ENCODE measurements at regions not wholly inside any gene's neighbourhood (a gene's known extent, or its start where the extent isn't known, plus 50 kb on each side); places are given as distances from the start of the nearest gene placed in this dataset.

DNA sequence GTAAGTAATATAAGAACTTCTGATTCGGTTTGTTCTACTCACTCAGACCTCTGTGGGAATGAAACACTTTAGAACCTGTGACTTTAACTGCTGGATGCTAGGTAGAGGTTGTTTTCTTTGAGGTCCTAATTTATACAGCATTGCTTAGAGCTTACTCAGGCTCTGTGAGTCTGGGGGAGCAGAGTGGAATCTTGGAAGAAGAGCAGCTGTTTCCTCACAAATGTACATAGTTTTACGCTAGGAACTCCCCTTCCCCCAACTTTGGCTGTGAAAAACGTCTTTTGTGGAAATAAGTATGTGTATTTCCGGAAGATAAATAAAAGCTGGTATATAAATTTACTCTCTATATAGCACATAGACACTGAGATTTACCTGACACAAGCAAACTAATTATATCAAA, 141.4 kb downstream of the NAA11 start:
- Histone ChIP-seq H2AFZ (ENCODE audit: low read depth, low read length) (no peak overlapping the region), H3K27me3 (ENCODE audit: insufficient read depth, low read length, poor library complexity) (no peaks in the 10 kb centered on the region), H3K9ac (ENCODE audit: low read depth, low read length) (no peak overlapping the region), H3K4me1 (ENCODE audit: insufficient read depth, low read length) (no peaks in the 10 kb centered on the region), H3K27ac (ENCODE audit: low read length) (no peak overlapping the region), H3K79me2 (ENCODE audit: insufficient read depth, low read length) (no peaks in the 10 kb centered on the region), H3K4me3 (ENCODE audit: low read depth in 1 of 2, low read length in 2 of 2) (no peak overlapping the region), H3K36me3 (ENCODE audit: insufficient read depth, low read length) (no peaks in the 10 kb centered on the region), H3K4me2 (ENCODE audit: insufficient read depth, low read length) (no peak overlapping the region), H4K20me1 (ENCODE audit: insufficient read depth, low read length) (no peaks in the 10 kb centered on the region), H3K9me3 (ENCODE audit: insufficient read depth, low read length, severe bottlenecking) (no peaks in the 10 kb centered on the region)
- TF ChIP-seq, protein P1, sequence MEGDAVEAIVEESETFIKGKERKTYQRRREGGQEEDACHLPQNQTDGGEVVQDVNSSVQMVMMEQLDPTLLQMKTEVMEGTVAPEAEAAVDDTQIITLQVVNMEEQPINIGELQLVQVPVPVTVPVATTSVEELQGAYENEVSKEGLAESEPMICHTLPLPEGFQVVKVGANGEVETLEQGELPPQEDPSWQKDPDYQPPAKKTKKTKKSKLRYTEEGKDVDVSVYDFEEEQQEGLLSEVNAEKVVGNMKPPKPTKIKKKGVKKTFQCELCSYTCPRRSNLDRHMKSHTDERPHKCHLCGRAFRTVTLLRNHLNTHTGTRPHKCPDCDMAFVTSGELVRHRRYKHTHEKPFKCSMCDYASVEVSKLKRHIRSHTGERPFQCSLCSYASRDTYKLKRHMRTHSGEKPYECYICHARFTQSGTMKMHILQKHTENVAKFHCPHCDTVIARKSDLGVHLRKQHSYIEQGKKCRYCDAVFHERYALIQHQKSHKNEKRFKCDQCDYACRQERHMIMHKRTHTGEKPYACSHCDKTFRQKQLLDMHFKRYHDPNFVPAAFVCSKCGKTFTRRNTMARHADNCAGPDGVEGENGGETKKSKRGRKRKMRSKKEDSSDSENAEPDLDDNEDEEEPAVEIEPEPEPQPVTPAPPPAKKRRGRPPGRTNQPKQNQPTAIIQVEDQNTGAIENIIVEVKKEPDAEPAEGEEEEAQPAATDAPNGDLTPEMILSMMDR (IDR thresholded peaks at IDR 0.05; ENCODE audit: borderline replicate concordance, extremely low read depth, low read length, poor library complexity, severe bottlenecking) = no peak
- TF ChIP-seq EZH2 (IDR thresholded peaks at IDR 0.05; ENCODE audit: borderline replicate concordance, low read depth, low read length, severe bottlenecking) = no peak
- no peak for DNase-seq
- no peak for ATAC-seq (ENCODE audit: insufficient read depth, low read depth)

DNA sequence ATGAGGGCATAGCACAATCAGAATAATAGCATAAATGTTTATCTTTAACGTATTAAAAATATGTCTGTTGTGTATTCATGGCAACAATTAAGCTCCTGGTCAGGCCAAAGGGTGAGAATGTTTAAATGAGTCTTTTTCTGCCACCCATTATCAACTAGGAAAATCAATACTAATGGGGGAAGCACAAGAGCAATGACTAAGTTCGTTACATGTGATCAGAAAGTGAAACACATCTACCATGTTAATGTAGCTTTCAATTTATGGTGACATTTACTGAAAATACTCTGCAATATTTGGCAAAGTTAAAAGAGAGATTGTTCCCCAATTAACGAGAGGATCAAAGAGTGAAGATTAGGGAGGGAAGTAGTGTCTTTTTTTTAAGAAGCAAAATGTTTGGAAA, 143.7 kb downstream of the NAA11 start:
- TF ChIP-seq EZH2 (IDR thresholded peaks at IDR 0.05; ENCODE audit: borderline replicate concordance, low read depth, low read length, severe bottlenecking) = no peak
- TF ChIP-seq, protein P1 (IDR thresholded peaks at IDR 0.05; ENCODE audit: borderline replicate concordance, extremely low read depth, low read length, poor library complexity, severe bottlenecking) = no peak
- no peak overlapping the region for H3K4me3 ChIP-seq (ENCODE audit: low read depth in 1 of 2, low read length in 2 of 2)
- H3K27me3 ChIP-seq (ENCODE audit: insufficient read depth, low read length, poor library complexity) = no peaks in the 10 kb centered on the region
- no peaks in the 10 kb centered on the region for H3K9me3 ChIP-seq (ENCODE audit: insufficient read depth, low read length, severe bottlenecking)
- no peaks in the 10 kb centered on the region for H3K4me1 ChIP-seq (ENCODE audit: insufficient read depth, low read length)
- H3K4me2 ChIP-seq (ENCODE audit: insufficient read depth, low read length) = no peak overlapping the region
- H3K79me2 ChIP-seq (ENCODE audit: insufficient read depth, low read length) = no peaks in the 10 kb centered on the region
- H2AFZ ChIP-seq (ENCODE audit: low read depth, low read length) = no peak overlapping the region
- ATAC-seq (ENCODE audit: insufficient read depth, low read depth) = no peak
- no peaks in the 10 kb centered on the region for H4K20me1 ChIP-seq (ENCODE audit: insufficient read depth, low read length)
- H3K9ac ChIP-seq (ENCODE audit: low read depth, low read length) = no peak overlapping the region
- no peak overlapping the region for H3K27ac ChIP-seq (ENCODE audit: low read length)
- no peaks in the 10 kb centered on the region for H3K36me3 ChIP-seq (ENCODE audit: insufficient read depth, low read length)
- no peak for DNase-seq

DNA sequence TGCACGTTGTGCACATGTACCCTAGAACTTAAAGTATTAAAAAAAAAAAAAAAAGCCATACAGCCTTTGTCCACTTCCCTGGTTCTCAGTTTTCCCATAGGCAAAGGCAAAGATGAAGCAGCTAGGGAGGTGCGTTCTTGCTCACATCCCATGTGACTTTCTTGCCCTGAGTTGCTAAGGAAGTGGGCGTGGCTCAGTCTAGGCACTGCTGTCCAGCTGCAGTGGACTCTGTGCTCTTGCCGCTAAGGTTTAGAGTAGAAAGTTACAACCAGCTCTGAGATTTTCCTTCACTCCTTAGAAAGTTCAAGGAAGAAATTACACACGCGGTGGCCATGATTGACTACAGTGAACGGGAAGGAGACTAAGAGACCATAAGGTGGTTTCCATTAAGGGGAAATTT, 144.7 kb downstream of the NAA11 start:
- no peak overlapping the region for H3K4me2 ChIP-seq (ENCODE audit: insufficient read depth, low read length)
- no peaks in the 10 kb centered on the region for H3K9me3 ChIP-seq (ENCODE audit: insufficient read depth, low read length, severe bottlenecking)
- H3K27ac ChIP-seq (ENCODE audit: low read length) = no peak overlapping the region
- no peak overlapping the region for H3K4me3 ChIP-seq (ENCODE audit: low read depth in 1 of 2, low read length in 2 of 2)
- no peaks in the 10 kb centered on the region for H3K79me2 ChIP-seq (ENCODE audit: insufficient read depth, low read length)
- DNase-seq = no peak
- no peak for ATAC-seq (ENCODE audit: insufficient read depth, low read depth)
- H3K27me3 ChIP-seq (ENCODE audit: insufficient read depth, low read length, poor library complexity) = no peaks in the 10 kb centered on the region
- H3K4me1 ChIP-seq (ENCODE audit: insufficient read depth, low read length) = no peaks in the 10 kb centered on the region
- no peak overlapping the region for H3K9ac ChIP-seq (ENCODE audit: low read depth, low read length)
- no peak for TF ChIP-seq EZH2 (IDR thresholded peaks at IDR 0.05; ENCODE audit: borderline replicate concordance, low read depth, low read length, severe bottlenecking)
- H2AFZ ChIP-seq (ENCODE audit: low read depth, low read length) = no peak overlapping the region
- no peaks in the 10 kb centered on the region for H4K20me1 ChIP-seq (ENCODE audit: insufficient read depth, low read length)
- H3K36me3 ChIP-seq (ENCODE audit: insufficient read depth, low read length) = no peaks in the 10 kb centered on the region

DNA sequence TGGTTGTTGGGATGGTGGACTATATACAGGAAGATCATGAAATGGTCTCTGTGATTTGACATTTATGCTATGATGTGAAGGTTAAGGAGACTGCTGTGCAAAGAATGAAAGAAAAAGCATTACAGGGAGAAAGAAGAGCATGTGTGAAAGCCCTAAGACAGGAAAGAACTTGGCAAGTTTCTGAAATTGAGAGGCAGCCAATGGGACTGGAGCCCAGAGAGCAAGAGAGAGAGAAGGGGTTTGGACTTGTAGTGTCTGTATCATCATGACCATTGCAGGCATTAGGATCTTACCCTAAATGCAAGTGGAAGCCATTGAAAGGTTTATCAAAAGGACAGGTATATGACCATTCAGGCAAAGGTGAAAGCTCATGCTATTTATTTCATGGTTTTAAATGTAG, 147.1 kb downstream of the NAA11 start:
- H2AFZ ChIP-seq (ENCODE audit: low read depth, low read length) = no peak overlapping the region
- H3K9ac ChIP-seq (ENCODE audit: low read depth, low read length) = no peak overlapping the region
- DNase-seq = no peak
- no peak overlapping the region for H3K27ac ChIP-seq (ENCODE audit: low read length)
- no peak overlapping the region for H3K4me3 ChIP-seq (ENCODE audit: low read depth in 1 of 2, low read length in 2 of 2)
- no peaks in the 10 kb centered on the region for H3K27me3 ChIP-seq (ENCODE audit: insufficient read depth, low read length, poor library complexity)
- no peaks in the 10 kb centered on the region for H4K20me1 ChIP-seq (ENCODE audit: insufficient read depth, low read length)
- H3K36me3 ChIP-seq (ENCODE audit: insufficient read depth, low read length) = no peaks in the 10 kb centered on the region
- H3K4me1 ChIP-seq (ENCODE audit: insufficient read depth, low read length) = no peaks in the 10 kb centered on the region
- TF ChIP-seq, protein P1 (IDR thresholded peaks at IDR 0.05; ENCODE audit: borderline replicate concordance, extremely low read depth, low read length, poor library complexity, severe bottlenecking) = no peak
- TF ChIP-seq EZH2 (IDR thresholded peaks at IDR 0.05; ENCODE audit: borderline replicate concordance, low read depth, low read length, severe bottlenecking) = no peak
- H3K9me3 ChIP-seq (ENCODE audit: insufficient read depth, low read length, severe bottlenecking) = no peaks in the 10 kb centered on the region
- no peak overlapping the region for H3K4me2 ChIP-seq (ENCODE audit: insufficient read depth, low read length)
- no peak for ATAC-seq (ENCODE audit: insufficient read depth, low read depth)
- no peaks in the 10 kb centered on the region for H3K79me2 ChIP-seq (ENCODE audit: insufficient read depth, low read length)

Data from DND-41 (cell line).